ENCODE measurements at regions not wholly inside any gene's neighbourhood (a gene's known extent, or its start where the extent isn't known, plus 50 kb on each side); places are given as distances from the start of the nearest gene placed in this dataset.

GRCh38 chrX:142804085-142804484, 221.6 kb upstream of the SPANXN4 start:
- 71% methylated on average over 3 of the region's 7 CpGs for WGBS (ENCODE audit: insufficient coverage)
- Mint-ChIP-seq H3K4me3 (no peak overlapping the region), H3K27ac (no peak overlapping the region)

GRCh38 chrX:142819461-142819860, 206.3 kb upstream of the SPANXN4 start:
- Mint-ChIP-seq H3K9me3 (peaks cover 0 to 12% (median 7%) of the 10 kb centered on the region in 3 donors), H3K27me3 (peaks cover 0 to 3% of the 10 kb centered on the region in 2 donors), H3K4me1 (no peaks in the 10 kb centered on the region), H3K36me3 (no peaks in the 10 kb centered on the region), H3K27ac (no peak overlapping the region), H3K4me3 (no peak overlapping the region)
- H3K27me3 ChIP-seq (replicated peaks in 1 of 2; ENCODE audit: control insufficient read depth in 2 of 2, extremely low read depth in 1 of 2, insufficient read depth in 2 of 2, low read length in 1 of 2) = no peaks in the 10 kb centered on the region
- WGBS (ENCODE audit: insufficient coverage) = 90% methylated on average over 2 of the region's 5 CpGs
- no peak overlapping the region for H3K4me3 ChIP-seq (ENCODE audit: control insufficient read depth in 1 of 2, extremely low read depth in 1 of 2, low read length in 1 of 2)
- ATAC-seq (replicated peaks in 1 of 4) (no peak), DNase-seq (no peak)
- H3K4me1 ChIP-seq (ENCODE audit: control insufficient read depth in 1 of 2, extremely low read depth in 1 of 2, insufficient read depth in 2 of 2, low read length in 2 of 2) = no peaks in the 10 kb centered on the region
- no peaks in the 10 kb centered on the region for H3K9me3 ChIP-seq
- POLR2A ChIA-PET = no interaction called here
- no peaks in the 10 kb centered on the region for H3K36me3 ChIP-seq (ENCODE audit: control insufficient read depth in 2 of 2, extremely low read depth in 1 of 2, insufficient read depth in 1 of 2, low read length in 1 of 2)
- CTCF ChIA-PET = no interaction called here
- H3K27ac ChIP-seq (ENCODE audit: low read length) = no peak overlapping the region

More at GRCh38 chrX:142804085-142804484, 221.6 kb upstream of the SPANXN4 start:
- Mint-ChIP-seq H3K36me3 (no peaks in the 10 kb centered on the region), H3K4me1 (no peaks in the 10 kb centered on the region), H3K9me3 (no peaks in the 10 kb centered on the region), H3K27me3 (peaks cover 0 to 4% of the 10 kb centered on the region in 2 donors)
- ATAC-seq (replicated peaks in 1 of 4) = no peak
- H3K4me1 ChIP-seq (ENCODE audit: control insufficient read depth in 1 of 2, extremely low read depth in 1 of 2, insufficient read depth in 2 of 2, low read length in 2 of 2) = no peaks in the 10 kb centered on the region
- no peak for DNase-seq
- H3K36me3 ChIP-seq (ENCODE audit: control insufficient read depth in 2 of 2, extremely low read depth in 1 of 2, insufficient read depth in 1 of 2, low read length in 1 of 2) = no peaks in the 10 kb centered on the region
- ChIA-PET CTCF (no interaction called here), POLR2A (interaction anchor here in 1 of 2 donors (0.6 kb wide), 1 partner anchor 11 kb away, joined by 3 read pairs; no protein-coding TSS in a partner anchor)
- H3K4me3 ChIP-seq (ENCODE audit: control insufficient read depth in 1 of 2, extremely low read depth in 1 of 2, low read length in 1 of 2) = no peak overlapping the region
- H3K27me3 ChIP-seq (replicated peaks in 1 of 2; ENCODE audit: control insufficient read depth in 2 of 2, extremely low read depth in 1 of 2, insufficient read depth in 2 of 2, low read length in 1 of 2) = no peaks in the 10 kb centered on the region
- H3K9me3 ChIP-seq = no peaks in the 10 kb centered on the region
- no peak overlapping the region for H3K27ac ChIP-seq (ENCODE audit: low read length)

- WGBS (ENCODE audit: insufficient coverage) = no CpG with 5 or more reads among the region's 1 CpG
- no peaks in the 10 kb centered on the region for H3K27me3 ChIP-seq (replicated peaks in 1 of 2; ENCODE audit: control insufficient read depth in 2 of 2, extremely low read depth in 1 of 2, insufficient read depth in 2 of 2, low read length in 1 of 2)
Measured at GRCh38 chrX:142828129-142828528, 197.6 kb upstream of the SPANXN4 start.

GRCh38 chrX:142831961-142832530, 193.7 kb upstream of the SPANXN4 start:
- DNase-seq = no peak
- peaks cover 0 to 8% (median 0%) of the 10 kb centered on the region in 3 donors for H3K9me3 Mint-ChIP-seq
- WGBS (ENCODE audit: insufficient coverage) = no CpG with 5 or more reads among the region's 3 CpGs
- no peaks in the 10 kb centered on the region for H3K4me1 ChIP-seq (ENCODE audit: control insufficient read depth in 1 of 2, extremely low read depth in 1 of 2, insufficient read depth in 2 of 2, low read length in 2 of 2)
- CTCF ChIA-PET = no interaction called here
- no peak overlapping the region for H3K4me3 Mint-ChIP-seq
- H3K36me3 Mint-ChIP-seq = no peaks in the 10 kb centered on the region
- no peaks in the 10 kb centered on the region for H3K4me1 Mint-ChIP-seq
- no peak overlapping the region for H3K4me3 ChIP-seq (ENCODE audit: control insufficient read depth in 1 of 2, extremely low read depth in 1 of 2, low read length in 1 of 2)
- POLR2A ChIA-PET = no interaction called here
- no peaks in the 10 kb centered on the region for H3K27me3 ChIP-seq (replicated peaks in 1 of 2; ENCODE audit: control insufficient read depth in 2 of 2, extremely low read depth in 1 of 2, insufficient read depth in 2 of 2, low read length in 1 of 2)
- peaks cover 0 to 17% of the 10 kb centered on the region in 2 donors for H3K27me3 Mint-ChIP-seq
- H3K27ac Mint-ChIP-seq = no peak overlapping the region
- no peak for ATAC-seq (replicated peaks in 1 of 4)
- H3K36me3 ChIP-seq (ENCODE audit: control insufficient read depth in 2 of 2, extremely low read depth in 1 of 2, insufficient read depth in 1 of 2, low read length in 1 of 2) = no peaks in the 10 kb centered on the region
- H3K27ac ChIP-seq (ENCODE audit: low read length) = no peak overlapping the region
- H3K9me3 ChIP-seq = no peaks in the 10 kb centered on the region

More at GRCh38 chrX:142828129-142828528, 197.6 kb upstream of the SPANXN4 start:
- Mint-ChIP-seq H3K4me3 (no peak overlapping the region), H3K4me1 (no peaks in the 10 kb centered on the region), H3K27ac (no peak overlapping the region), H3K9me3 (peaks cover 0 to 1% (median 0%) of the 10 kb centered on the region in 3 donors), H3K27me3 (peaks cover 0 to 14% of the 10 kb centered on the region in 2 donors), H3K36me3 (no peaks in the 10 kb centered on the region)
- Histone ChIP-seq H3K36me3 (ENCODE audit: control insufficient read depth in 2 of 2, extremely low read depth in 1 of 2, insufficient read depth in 1 of 2, low read length in 1 of 2) (no peaks in the 10 kb centered on the region), H3K27ac (ENCODE audit: low read length) (no peak overlapping the region), H3K4me3 (ENCODE audit: control insufficient read depth in 1 of 2, extremely low read depth in 1 of 2, low read length in 1 of 2) (no peak overlapping the region), H3K9me3 (no peaks in the 10 kb centered on the region), H3K4me1 (ENCODE audit: control insufficient read depth in 1 of 2, extremely low read depth in 1 of 2, insufficient read depth in 2 of 2, low read length in 2 of 2) (no peaks in the 10 kb centered on the region)
- ATAC-seq (replicated peaks in 1 of 4) = no peak
- POLR2A ChIA-PET = no interaction called here
- no peak for DNase-seq
- CTCF ChIA-PET = interaction anchor here in 1 of 2 donors (0.6 kb wide), 1 partner anchor 1012 kb away, joined by 4 read pairs; no protein-coding TSS in a partner anchor

GRCh38 chrX:142854970-142855369, 170.8 kb upstream of the SPANXN4 start:
- ATAC-seq (replicated peaks in 1 of 4) = no peak
- no peak overlapping the region for H3K27ac ChIP-seq (ENCODE audit: low read length)
- POLR2A ChIA-PET = no interaction called here
- H3K27me3 ChIP-seq (replicated peaks in 1 of 2; ENCODE audit: control insufficient read depth in 2 of 2, extremely low read depth in 1 of 2, insufficient read depth in 2 of 2, low read length in 1 of 2) = no peaks in the 10 kb centered on the region
- no CpG with 5 or more reads among the region's 2 CpGs for WGBS (ENCODE audit: insufficient coverage)
- H3K9me3 ChIP-seq = no peaks in the 10 kb centered on the region
- H3K4me1 ChIP-seq (ENCODE audit: control insufficient read depth in 1 of 2, extremely low read depth in 1 of 2, insufficient read depth in 2 of 2, low read length in 2 of 2) = no peaks in the 10 kb centered on the region
- CTCF ChIA-PET = no interaction called here
- no peaks in the 10 kb centered on the region for H3K36me3 ChIP-seq (ENCODE audit: control insufficient read depth in 2 of 2, extremely low read depth in 1 of 2, insufficient read depth in 1 of 2, low read length in 1 of 2)
- Mint-ChIP-seq H3K27me3 (peaks cover 0 to 5% of the 10 kb centered on the region in 2 donors), H3K27ac (no peak overlapping the region), H3K4me1 (no peaks in the 10 kb centered on the region), H3K4me3 (no peak overlapping the region), H3K9me3 (peaks cover 0 to 3% (median 0%) of the 10 kb centered on the region in 3 donors), H3K36me3 (no peaks in the 10 kb centered on the region)
- H3K4me3 ChIP-seq (ENCODE audit: control insufficient read depth in 1 of 2, extremely low read depth in 1 of 2, low read length in 1 of 2) = no peak overlapping the region
- no peak for DNase-seq

GRCh38 chrX:142860944-142861343, 164.8 kb upstream of the SPANXN4 start:
- H3K27me3 Mint-ChIP-seq = peaks cover 0 to 3% of the 10 kb centered on the region in 2 donors
- Histone ChIP-seq H3K27ac (ENCODE audit: low read length) (no peak overlapping the region), H3K4me3 (ENCODE audit: control insufficient read depth in 1 of 2, extremely low read depth in 1 of 2, low read length in 1 of 2) (no peak overlapping the region), H3K36me3 (ENCODE audit: control insufficient read depth in 2 of 2, extremely low read depth in 1 of 2, insufficient read depth in 1 of 2, low read length in 1 of 2) (no peaks in the 10 kb centered on the region), H3K4me1 (ENCODE audit: control insufficient read depth in 1 of 2, extremely low read depth in 1 of 2, insufficient read depth in 2 of 2, low read length in 2 of 2) (no peaks in the 10 kb centered on the region), H3K27me3 (replicated peaks in 1 of 2; ENCODE audit: control insufficient read depth in 2 of 2, extremely low read depth in 1 of 2, insufficient read depth in 2 of 2, low read length in 1 of 2) (no peaks in the 10 kb centered on the region), H3K9me3 (no peaks in the 10 kb centered on the region)
- no peak for DNase-seq
- H3K9me3 Mint-ChIP-seq = peaks cover 0 to 3% (median 3%) of the 10 kb centered on the region in 3 donors
- no peak for ATAC-seq (replicated peaks in 1 of 4)
- no peaks in the 10 kb centered on the region for H3K4me1 Mint-ChIP-seq
- POLR2A ChIA-PET = no interaction called here
- WGBS (ENCODE audit: insufficient coverage) = no CpG with 5 or more reads among the region's 2 CpGs
- H3K27ac Mint-ChIP-seq = no peak overlapping the region
- no peak overlapping the region for H3K4me3 Mint-ChIP-seq
- CTCF ChIA-PET = no interaction called here
- H3K36me3 Mint-ChIP-seq = no peaks in the 10 kb centered on the region

GRCh38 chrX:142861557-142861956, 164.2 kb upstream of the SPANXN4 start:
- whole genome bisulfite sequencing (ENCODE audit: insufficient coverage) = no CpG with 5 or more reads among the region's 4 CpGs
- H3K27ac Mint-ChIP-seq = no peak overlapping the region
- POLR2A ChIA-PET = no interaction called here
- peaks cover 0 to 3% of the 10 kb centered on the region in 2 donors for H3K27me3 Mint-ChIP-seq
- Histone ChIP-seq H3K4me3 (ENCODE audit: control insufficient read depth in 1 of 2, extremely low read depth in 1 of 2, low read length in 1 of 2) (no peak overlapping the region), H3K27me3 (replicated peaks in 1 of 2; ENCODE audit: control insufficient read depth in 2 of 2, extremely low read depth in 1 of 2, insufficient read depth in 2 of 2, low read length in 1 of 2) (no peaks in the 10 kb centered on the region), H3K9me3 (no peaks in the 10 kb centered on the region), H3K27ac (ENCODE audit: low read length) (no peak overlapping the region), H3K36me3 (ENCODE audit: control insufficient read depth in 2 of 2, extremely low read depth in 1 of 2, insufficient read depth in 1 of 2, low read length in 1 of 2) (no peaks in the 10 kb centered on the region), H3K4me1 (ENCODE audit: control insufficient read depth in 1 of 2, extremely low read depth in 1 of 2, insufficient read depth in 2 of 2, low read length in 2 of 2) (no peaks in the 10 kb centered on the region)
- CTCF ChIA-PET = no interaction called here
- no peak for ATAC-seq (replicated peaks in 1 of 4)
- H3K9me3 Mint-ChIP-seq = peaks cover 0 to 3% (median 3%) of the 10 kb centered on the region in 3 donors
- no peaks in the 10 kb centered on the region for H3K36me3 Mint-ChIP-seq
- DNase-seq = no peak
- H3K4me1 Mint-ChIP-seq = no peaks in the 10 kb centered on the region
- no peak overlapping the region for H3K4me3 Mint-ChIP-seq
